ENCODE measurements at regions not wholly inside any gene's neighbourhood (a gene's known extent, or its start where the extent isn't known, plus 50 kb on each side); places are given as distances from the start of the nearest gene placed in this dataset.

DNA sequence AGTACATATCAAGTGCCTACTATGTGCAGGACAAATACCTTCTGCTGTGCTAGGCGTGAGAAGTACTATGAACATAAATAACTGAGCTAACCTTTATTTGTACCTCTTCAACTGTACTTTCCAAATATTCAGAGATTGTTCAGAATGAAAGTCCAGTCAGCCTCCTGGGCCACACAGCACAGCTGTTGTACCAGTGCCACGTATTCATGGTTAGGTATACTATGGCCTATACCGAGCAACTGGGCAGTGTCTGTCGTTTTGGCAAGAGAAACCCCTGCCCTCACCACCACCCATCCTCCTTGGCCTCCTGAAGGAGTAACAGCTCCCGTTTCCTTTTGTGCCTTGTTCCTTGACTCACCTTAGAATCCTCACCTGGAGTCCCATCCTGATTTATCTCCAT lies 53.0 kb downstream of the RASSF10 start:
- H3K27me3 Mint-ChIP-seq (ENCODE audit: low read depth in 3 of 3), result peaks cover 7 to 16% (median 11%) of the 10 kb centered on the region in 3 donors
- peaks cover 0 to 2% (median 0%) of the 10 kb centered on the region in 6 donors for H3K9me3 Mint-ChIP-seq
- H3K27ac Mint-ChIP-seq, result no peak overlapping the region
- no peak for DNase-seq
- H3K4me3 Mint-ChIP-seq, result no peak overlapping the region
- no peaks in the 10 kb centered on the region for H3K36me3 Mint-ChIP-seq
- no peaks in the 10 kb centered on the region for H3K4me1 Mint-ChIP-seq

GRCh38 chr11:13064593-13064992 lies 55.5 kb downstream of the RASSF10 start:
- H3K27me3 Mint-ChIP-seq (ENCODE audit: low read depth in 3 of 3), result peaks cover 1 to 18% (median 8%) of the 10 kb centered on the region in 3 donors
- H3K27ac Mint-ChIP-seq, result no peak overlapping the region
- no peaks in the 10 kb centered on the region for H3K36me3 Mint-ChIP-seq
- H3K9me3 Mint-ChIP-seq, result peaks cover 0 to 2% (median 0%) of the 10 kb centered on the region in 6 donors
- no peaks in the 10 kb centered on the region for H3K4me1 Mint-ChIP-seq
- DNase-seq, result no peak
- no peak overlapping the region for H3K4me3 Mint-ChIP-seq

- DNase-seq, result no peak
- H3K27me3 Mint-ChIP-seq (ENCODE audit: low read depth in 3 of 3), result peaks cover 1 to 18% (median 8%) of the 10 kb centered on the region in 3 donors
- no peaks in the 10 kb centered on the region for H3K36me3 Mint-ChIP-seq
- H3K4me3 Mint-ChIP-seq, result no peak overlapping the region
- peaks cover 0 to 2% (median 0%) of the 10 kb centered on the region in 6 donors for H3K9me3 Mint-ChIP-seq
- no peak overlapping the region for H3K27ac Mint-ChIP-seq
- H3K4me1 Mint-ChIP-seq, result no peaks in the 10 kb centered on the region
These were observed 56.2 kb downstream of the RASSF10 start for GRCh38 chr11:13065200-13065787.

- H3K4me1 Mint-ChIP-seq, result no peaks in the 10 kb centered on the region
- H3K27ac Mint-ChIP-seq, result no peak overlapping the region
- peaks cover 1 to 16% (median 6%) of the 10 kb centered on the region in 3 donors for H3K27me3 Mint-ChIP-seq (ENCODE audit: low read depth in 3 of 3)
- no peak for DNase-seq
- H3K9me3 Mint-ChIP-seq, result peaks cover 0 to 2% (median 0%) of the 10 kb centered on the region in 6 donors
- no peaks in the 10 kb centered on the region for H3K36me3 Mint-ChIP-seq
- no peak overlapping the region for H3K4me3 Mint-ChIP-seq
These were observed 59.1 kb downstream of the RASSF10 start for GRCh38 chr11:13068211-13068610.

DNA sequence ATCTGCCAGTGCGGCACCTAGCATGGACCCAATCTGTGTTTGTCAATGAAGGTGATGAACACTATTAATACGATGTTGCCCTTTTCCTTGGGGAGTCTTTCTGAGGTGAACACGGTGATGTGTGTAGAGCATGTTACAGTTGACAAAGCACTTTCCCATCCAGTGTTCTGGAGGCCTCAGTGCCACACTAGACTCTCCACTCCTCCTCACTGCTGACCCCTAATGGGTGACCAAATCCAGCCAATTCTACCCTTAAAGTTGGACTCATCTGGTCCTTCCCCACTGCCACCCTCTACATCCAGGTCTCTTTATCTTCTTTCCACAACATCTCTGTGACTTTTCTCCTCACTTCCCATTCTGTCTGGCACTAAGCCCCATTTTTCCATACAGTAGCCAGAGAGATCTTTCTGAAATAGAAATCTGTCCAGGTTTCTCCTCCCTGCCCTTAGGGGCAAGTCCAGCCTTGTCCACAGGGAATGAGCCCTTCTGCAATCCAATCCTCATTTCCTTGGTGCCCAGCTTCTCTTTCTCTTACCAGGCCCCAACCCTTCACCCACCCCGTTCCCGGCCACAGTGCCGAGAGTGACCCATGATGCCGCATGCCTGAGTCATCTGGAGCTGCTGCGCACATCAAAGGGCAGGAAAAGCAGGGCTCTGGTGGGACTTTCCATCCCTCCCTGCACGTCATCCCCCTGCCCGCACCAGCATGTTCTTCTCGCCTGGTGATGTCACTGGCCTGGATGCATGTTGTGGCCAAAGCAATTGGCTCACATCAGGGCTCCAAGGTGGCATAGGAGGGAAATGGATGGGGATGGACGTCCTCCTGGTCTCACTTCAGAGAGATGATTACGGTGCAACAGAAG lies 64.2 kb downstream of the RASSF10 start:
- H3K36me3 Mint-ChIP-seq, result no peaks in the 10 kb centered on the region
- H3K4me1 Mint-ChIP-seq, result no peaks in the 10 kb centered on the region
- no peaks in the 10 kb centered on the region for H3K9me3 Mint-ChIP-seq
- H3K27me3 Mint-ChIP-seq (ENCODE audit: low read depth in 3 of 3), result peaks cover 3 to 18% (median 7%) of the 10 kb centered on the region in 3 donors
- no peak overlapping the region for H3K4me3 Mint-ChIP-seq
- no peak for DNase-seq
- no peak overlapping the region for H3K27ac Mint-ChIP-seq

DNA sequence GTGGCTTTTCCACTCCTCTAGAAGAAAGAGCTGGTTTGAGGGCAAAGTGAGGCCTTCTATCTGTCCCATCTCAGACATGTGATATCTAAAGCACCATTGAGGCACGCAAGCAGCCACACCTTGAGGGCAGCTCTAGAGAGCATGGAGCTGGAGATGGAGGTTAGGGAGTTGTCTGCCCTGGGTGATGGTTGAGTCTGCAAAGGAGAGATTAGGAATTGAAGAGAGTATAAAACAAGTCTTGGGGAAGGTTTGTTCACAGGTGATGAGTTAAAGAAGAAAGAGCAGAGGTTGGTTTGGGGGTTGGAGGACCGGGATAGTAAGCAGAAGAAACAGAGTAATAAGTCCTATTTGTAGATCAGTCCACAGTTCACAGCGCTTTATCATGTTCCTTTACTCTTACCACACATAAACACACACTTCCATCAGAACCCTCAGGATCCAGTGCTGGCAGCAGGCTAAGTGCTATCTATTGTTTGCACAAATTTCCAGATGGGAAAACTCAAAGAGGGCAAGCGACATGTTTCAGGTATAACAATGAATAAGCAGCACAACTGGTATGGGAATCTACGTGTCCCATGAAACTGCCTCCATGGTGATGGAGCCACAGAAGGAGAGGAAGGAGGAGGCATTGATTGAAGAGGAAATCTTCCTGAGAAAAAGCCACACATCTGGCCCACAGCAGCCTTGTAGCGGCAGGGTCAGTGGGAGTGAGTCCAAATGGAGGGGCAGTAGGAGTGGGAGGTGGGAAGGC lies 65.8 kb downstream of the RASSF10 start:
- no peaks in the 10 kb centered on the region for H3K36me3 Mint-ChIP-seq
- no peak overlapping the region for H3K4me3 Mint-ChIP-seq
- H3K9me3 Mint-ChIP-seq, result no peaks in the 10 kb centered on the region
- H3K4me1 Mint-ChIP-seq, result no peaks in the 10 kb centered on the region
- peaks cover 5 to 25% (median 8%) of the 10 kb centered on the region in 3 donors for H3K27me3 Mint-ChIP-seq (ENCODE audit: low read depth in 3 of 3)
- DNase-seq, result no peak
- no peak overlapping the region for H3K27ac Mint-ChIP-seq

- Mint-ChIP-seq H3K27me3 (ENCODE audit: low read depth in 3 of 3) (peaks cover 9 to 22% (median 10%) of the 10 kb centered on the region in 3 donors), H3K4me3 (no peak overlapping the region), H3K27ac (no peak overlapping the region), H3K36me3 (no peaks in the 10 kb centered on the region), H3K4me1 (no peaks in the 10 kb centered on the region), H3K9me3 (no peaks in the 10 kb centered on the region)
- DNase-seq, result no peak
These were observed 67.8 kb downstream of the RASSF10 start for GRCh38 chr11:13076961-13077360.

DNA sequence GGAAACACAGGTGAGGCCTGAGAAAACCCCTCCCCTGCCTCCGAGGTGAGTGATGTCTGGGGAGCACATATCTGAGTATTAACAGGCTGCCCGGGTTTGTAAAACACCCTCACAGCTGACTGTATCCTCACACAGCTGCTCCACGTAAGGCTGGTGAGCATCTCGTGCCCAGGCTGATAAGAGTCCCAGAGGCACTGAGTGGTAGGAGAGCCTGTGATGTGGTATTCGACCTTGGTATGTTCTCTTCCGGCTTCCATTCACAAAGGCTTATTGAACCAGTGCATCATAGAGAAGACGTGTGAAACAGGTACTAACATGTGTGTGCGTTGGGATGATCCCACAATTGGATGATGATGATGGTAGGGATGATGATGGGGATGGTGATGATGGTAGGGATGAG lies 71.7 kb downstream of the RASSF10 start:
- H3K9me3 Mint-ChIP-seq, result peaks cover 0 to 3% (median 0%) of the 10 kb centered on the region in 6 donors
- H3K4me3 Mint-ChIP-seq, result no peak overlapping the region
- H3K27ac Mint-ChIP-seq, result no peak overlapping the region
- H3K27me3 Mint-ChIP-seq (ENCODE audit: low read depth in 3 of 3), result peaks cover 9 to 33% (median 20%) of the 10 kb centered on the region in 3 donors
- no peaks in the 10 kb centered on the region for H3K4me1 Mint-ChIP-seq
- no peak for DNase-seq
- no peaks in the 10 kb centered on the region for H3K36me3 Mint-ChIP-seq

GRCh38 chr11:13082588-13082987 lies 73.5 kb downstream of the RASSF10 start:
- Mint-ChIP-seq H3K4me3 (no peak overlapping the region), H3K27ac (no peak overlapping the region), H3K36me3 (no peaks in the 10 kb centered on the region), H3K4me1 (no peaks in the 10 kb centered on the region), H3K27me3 (ENCODE audit: low read depth in 3 of 3) (peaks cover 7 to 37% (median 25%) of the 10 kb centered on the region in 3 donors), H3K9me3 (peaks cover 0 to 7% (median 1%) of the 10 kb centered on the region in 6 donors)
- DNase-seq, result no peak

GRCh38 chr11:13090228-13090708 lies 81.2 kb downstream of the RASSF10 start:
- H3K27ac Mint-ChIP-seq, result no peak overlapping the region
- H3K4me3 Mint-ChIP-seq, result no peak overlapping the region
- DNase-seq, result no peak
- peaks cover 5 to 11% (median 10%) of the 10 kb centered on the region in 3 donors for H3K27me3 Mint-ChIP-seq (ENCODE audit: low read depth in 3 of 3)
- H3K9me3 Mint-ChIP-seq, result peaks cover 0 to 7% (median 3%) of the 10 kb centered on the region in 6 donors
- no peaks in the 10 kb centered on the region for H3K36me3 Mint-ChIP-seq
- H3K4me1 Mint-ChIP-seq, result no peaks in the 10 kb centered on the region

GRCh38 chr11:13091373-13091772 lies 82.3 kb downstream of the RASSF10 start:
- no peaks in the 10 kb centered on the region for H3K36me3 Mint-ChIP-seq
- no peak for DNase-seq

GRCh38 chr11:13091804-13092203 lies 82.7 kb downstream of the RASSF10 start:
- Mint-ChIP-seq H3K4me3 (no peak overlapping the region), H3K4me1 (no peaks in the 10 kb centered on the region), H3K9me3 (peaks cover 0 to 7% (median 2%) of the 10 kb centered on the region in 6 donors), H3K36me3 (no peaks in the 10 kb centered on the region), H3K27ac (no peak overlapping the region), H3K27me3 (ENCODE audit: low read depth in 3 of 3) (peaks cover 4 to 8% (median 5%) of the 10 kb centered on the region in 3 donors)
- no peak for DNase-seq

More at GRCh38 chr11:13091373-13091772, 82.3 kb downstream of the RASSF10 start:
- Mint-ChIP-seq H3K4me3 (no peak overlapping the region), H3K9me3 (peaks cover 0 to 7% (median 2%) of the 10 kb centered on the region in 6 donors), H3K4me1 (no peaks in the 10 kb centered on the region), H3K27me3 (ENCODE audit: low read depth in 3 of 3) (peaks cover 5 to 8% (median 7%) of the 10 kb centered on the region in 3 donors), H3K27ac (no peak overlapping the region)

- no peaks in the 10 kb centered on the region for H3K36me3 Mint-ChIP-seq
- H3K9me3 Mint-ChIP-seq, result peaks cover 0 to 1% (median 0%) of the 10 kb centered on the region in 6 donors
- no peaks in the 10 kb centered on the region for H3K4me1 Mint-ChIP-seq
- H3K4me3 Mint-ChIP-seq, result no peak overlapping the region
- no peak for DNase-seq
- peaks cover 1 to 4% (median 2%) of the 10 kb centered on the region in 3 donors for H3K27me3 Mint-ChIP-seq (ENCODE audit: low read depth in 3 of 3)
- H3K27ac Mint-ChIP-seq, result no peak overlapping the region
These were observed 86.0 kb downstream of the RASSF10 start for GRCh38 chr11:13094930-13095687.

Measured in immature natural killer cell (primary cell).